ENCODE measurements at regions not wholly inside any gene's neighbourhood (a gene's known extent, or its start where the extent isn't known, plus 50 kb on each side); places are given as distances from the start of the nearest gene placed in this dataset.

DNA sequence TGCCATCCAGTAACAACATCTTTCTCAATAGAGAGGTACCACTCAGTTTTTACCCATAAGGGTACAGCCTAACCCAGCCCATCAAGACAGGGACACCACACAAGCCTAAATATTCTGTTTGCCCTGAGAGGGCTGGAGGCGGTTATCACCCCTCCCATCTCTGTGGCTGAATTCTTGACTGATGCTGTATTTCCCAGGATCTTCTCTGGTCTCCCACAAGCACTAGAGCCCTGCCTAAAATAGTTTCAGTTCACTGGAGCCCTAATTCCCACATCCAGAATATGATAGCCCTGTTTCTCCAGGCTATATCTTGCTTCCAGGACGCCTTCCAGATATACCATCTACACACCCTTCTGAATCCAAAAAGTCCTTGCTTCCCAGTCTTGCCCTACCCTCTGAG lies 91.6 kb upstream of the NMU start:
- TF ChIP-seq FOXM1 (IDR thresholded peaks at IDR 0.05; ENCODE audit: borderline replicate concordance, low read depth): no peak
- no peak for TF ChIP-seq NFIC (IDR thresholded peaks at IDR 0.05)
- no peak for TF ChIP-seq EGR1 (IDR thresholded peaks at IDR 0.05)
- TF ChIP-seq TEAD4 (IDR thresholded peaks at IDR 0.05): no peak
- no peak for TF ChIP-seq ZBTB7A (IDR thresholded peaks at IDR 0.05; ENCODE audit: low read depth)
- no peak for TF ChIP-seq EP300 (IDR thresholded peaks at IDR 0.05; ENCODE audit: borderline replicate concordance)
- no peak for TF ChIP-seq RAD21 (IDR thresholded peaks at IDR 0.05; ENCODE audit: low read depth)
- TF ChIP-seq TCF12 (IDR thresholded peaks at IDR 0.05; ENCODE audit: low read depth): no peak
- TF ChIP-seq REST (IDR thresholded peaks at IDR 0.05; ENCODE audit: low read depth): no peak
- TF ChIP-seq MAX (IDR thresholded peaks at IDR 0.05): no peak
- no peak for TF ChIP-seq YY1 (IDR thresholded peaks at IDR 0.05; ENCODE audit: low read depth)
- no peak for TF ChIP-seq CEBPB (IDR thresholded peaks at IDR 0.05)
- no peak for TF ChIP-seq USF1 (IDR thresholded peaks at IDR 0.05)
- TF ChIP-seq TAF1 (IDR thresholded peaks at IDR 0.05; ENCODE audit: low read depth): no peak

DNA sequence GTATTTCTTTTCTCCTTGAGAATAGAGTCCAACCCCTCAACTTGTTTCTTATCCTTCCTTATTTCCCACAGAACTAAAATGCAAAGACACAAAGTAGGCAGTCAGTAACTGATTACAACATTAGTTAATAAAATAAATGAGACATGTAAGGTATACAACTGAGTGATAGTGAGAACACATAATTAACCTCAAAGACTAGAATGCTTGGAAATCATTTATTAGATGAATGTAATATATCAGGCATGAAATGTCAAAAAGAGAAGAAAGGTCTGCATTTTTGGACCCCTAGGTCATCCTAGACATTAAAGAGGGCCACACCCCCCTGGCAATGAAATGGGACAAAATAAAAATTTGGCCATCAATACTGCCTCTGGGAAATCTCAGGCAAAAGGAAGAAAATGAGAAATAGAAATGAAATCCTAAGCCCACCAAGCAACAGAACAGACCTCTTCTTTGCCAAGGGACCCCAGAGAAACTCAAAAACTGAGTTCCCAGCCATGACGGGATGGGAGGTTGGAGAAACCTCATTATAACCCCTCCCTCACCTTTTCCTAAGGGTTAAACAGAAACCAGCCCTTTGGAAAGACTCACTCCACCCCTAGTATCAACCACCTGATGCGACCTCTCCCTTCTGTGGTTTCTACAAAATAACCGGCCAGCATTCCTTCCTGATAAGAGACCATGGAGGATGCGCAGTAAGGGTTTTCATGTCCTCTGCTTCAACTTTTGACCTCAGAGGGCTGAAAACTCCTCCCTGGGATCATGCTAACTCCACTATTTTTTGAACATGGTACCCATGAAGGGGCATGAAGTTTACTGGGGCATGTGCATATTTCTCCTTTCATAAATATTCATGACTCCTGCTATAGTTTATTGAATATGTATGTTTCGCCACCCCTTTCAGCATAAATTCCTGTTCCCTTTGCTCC lies 90.0 kb upstream of the EXOC1L start:
- TF ChIP-seq TAF1 (IDR thresholded peaks at IDR 0.05; ENCODE audit: low read depth) (no peak), FOXM1 (IDR thresholded peaks at IDR 0.05; ENCODE audit: borderline replicate concordance, low read depth) (no peak), ZBTB7A (IDR thresholded peaks at IDR 0.05; ENCODE audit: low read depth) (no peak), EP300 (IDR thresholded peaks at IDR 0.05; ENCODE audit: borderline replicate concordance) (no peak), NFIC (IDR thresholded peaks at IDR 0.05) (no peak), CREB1 (IDR thresholded peaks at IDR 0.05; ENCODE audit: low read depth) (no peak), REST (IDR thresholded peaks at IDR 0.05; ENCODE audit: low read depth) (no peak), TCF12 (IDR thresholded peaks at IDR 0.05; ENCODE audit: low read depth) (no peak), CEBPB (IDR thresholded peaks at IDR 0.05) (no peak), EGR1 (IDR thresholded peaks at IDR 0.05) (no peak), USF1 (IDR thresholded peaks at IDR 0.05) (no peak), YY1 (IDR thresholded peaks at IDR 0.05; ENCODE audit: low read depth) (no peak)

- no peak for TF ChIP-seq CEBPB (IDR thresholded peaks at IDR 0.05)
- no peak for TF ChIP-seq MAX (IDR thresholded peaks at IDR 0.05)
- TF ChIP-seq NFIC (IDR thresholded peaks at IDR 0.05): no peak
- TF ChIP-seq EGR1 (IDR thresholded peaks at IDR 0.05): no peak
- no peak for TF ChIP-seq REST (IDR thresholded peaks at IDR 0.05; ENCODE audit: low read depth)
- TF ChIP-seq CREB1 (IDR thresholded peaks at IDR 0.05; ENCODE audit: low read depth): no peak
- no peak for TF ChIP-seq USF1 (IDR thresholded peaks at IDR 0.05)
These were observed 89.2 kb upstream of the EXOC1L start for GRCh38 chr4:55730280-55730931.

Data from Ishikawa (cell line).